HG02642 (cell line): ENCODE measurements at regions not wholly inside any gene's neighbourhood (a gene's known extent, or its start where the extent isn't known, plus 50 kb on each side); places are given as distances from the start of the nearest gene placed in this dataset.

ENCODE experiments used
- ATAC-seq: cut with Tn5 transposase; IDR thresholded peaks from one replicate; pipeline ENCODE4 v1.9.1; 2021; ENCODE audit warnings: mild to moderate bottlenecking; ENCODE audit not compliant: unreplicated experiment, poor library complexity

DNA sequence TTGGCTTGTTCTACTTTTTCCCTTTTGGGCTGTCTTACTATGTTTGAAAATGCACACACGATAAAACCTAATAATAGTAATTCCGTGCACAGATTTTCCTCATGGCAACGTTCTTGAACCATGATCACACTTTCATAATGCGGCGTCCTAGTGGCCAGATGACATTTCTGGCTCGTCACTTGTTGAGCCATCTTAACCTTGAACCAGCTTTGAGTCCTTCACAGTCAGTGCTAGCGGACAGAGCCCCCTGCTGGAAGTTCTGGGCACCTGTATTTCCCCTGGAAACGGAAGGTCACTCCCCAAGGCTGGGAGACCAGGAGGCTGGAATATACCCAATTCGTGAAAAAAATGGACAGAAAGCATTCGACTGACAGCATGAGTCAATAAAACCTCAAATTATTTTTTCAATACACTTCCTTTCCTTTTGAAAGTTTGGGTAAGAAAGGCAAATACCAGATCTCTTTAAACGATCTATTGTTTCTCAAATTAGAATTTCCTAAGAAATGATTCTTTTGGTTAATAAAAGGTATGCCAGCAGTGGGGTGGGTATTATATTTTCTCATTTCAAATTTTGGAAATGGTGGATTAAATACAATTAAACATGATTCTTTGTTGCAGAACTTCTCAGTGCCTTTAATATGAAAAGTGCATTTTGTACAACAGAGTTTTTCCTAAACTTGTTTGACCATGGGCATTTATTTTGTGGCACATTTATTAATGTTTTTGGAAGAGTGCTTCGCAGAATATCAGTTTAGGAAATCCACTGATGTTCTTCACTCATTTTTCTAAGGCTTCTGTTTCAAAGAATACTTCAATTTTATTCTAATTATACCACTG, 542.3 kb downstream of the QKI start:
- ATAC-seq, result peak; percentile 94

DNA sequence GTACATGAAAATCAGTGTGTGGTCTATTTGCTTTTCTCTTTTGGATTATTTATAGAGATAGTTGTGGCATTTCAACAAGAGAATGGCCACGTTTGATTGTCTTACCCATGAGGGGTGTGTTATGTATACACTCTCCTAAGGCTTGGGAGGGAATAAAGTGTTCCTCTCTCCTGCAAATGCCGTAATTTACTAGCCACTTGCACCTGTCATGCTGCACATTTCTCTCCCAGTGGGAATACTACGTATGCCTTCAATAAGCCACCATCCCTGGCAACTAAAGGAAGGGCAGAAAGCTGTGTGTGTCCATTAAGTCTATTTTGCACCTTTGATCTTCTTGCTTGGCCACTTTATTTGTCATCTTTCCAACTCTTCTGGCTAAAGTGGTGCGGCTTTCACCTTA, 541.2 kb downstream of the QKI start:
- ATAC-seq, result no peak

DNA sequence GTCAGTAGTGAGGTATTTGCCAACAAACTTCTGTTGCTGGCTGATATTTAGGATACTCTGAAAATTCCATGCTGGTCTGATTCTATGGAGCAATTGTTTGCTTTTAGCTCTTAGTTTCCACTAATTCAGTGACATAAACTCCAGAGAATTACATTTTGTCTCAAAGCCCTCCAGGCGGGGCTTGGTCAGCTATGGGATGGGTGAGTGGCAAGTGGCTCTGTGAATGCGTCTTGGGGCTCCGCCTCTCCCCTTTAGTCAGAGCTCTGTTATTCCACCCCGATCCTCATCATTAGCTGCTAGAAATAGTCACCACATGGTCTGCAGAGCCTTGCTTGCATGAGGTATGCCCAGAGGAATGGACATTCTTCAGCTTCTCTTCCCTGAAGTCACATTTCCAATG, 540.6 kb downstream of the QKI start:
- no peak for ATAC-seq

DNA sequence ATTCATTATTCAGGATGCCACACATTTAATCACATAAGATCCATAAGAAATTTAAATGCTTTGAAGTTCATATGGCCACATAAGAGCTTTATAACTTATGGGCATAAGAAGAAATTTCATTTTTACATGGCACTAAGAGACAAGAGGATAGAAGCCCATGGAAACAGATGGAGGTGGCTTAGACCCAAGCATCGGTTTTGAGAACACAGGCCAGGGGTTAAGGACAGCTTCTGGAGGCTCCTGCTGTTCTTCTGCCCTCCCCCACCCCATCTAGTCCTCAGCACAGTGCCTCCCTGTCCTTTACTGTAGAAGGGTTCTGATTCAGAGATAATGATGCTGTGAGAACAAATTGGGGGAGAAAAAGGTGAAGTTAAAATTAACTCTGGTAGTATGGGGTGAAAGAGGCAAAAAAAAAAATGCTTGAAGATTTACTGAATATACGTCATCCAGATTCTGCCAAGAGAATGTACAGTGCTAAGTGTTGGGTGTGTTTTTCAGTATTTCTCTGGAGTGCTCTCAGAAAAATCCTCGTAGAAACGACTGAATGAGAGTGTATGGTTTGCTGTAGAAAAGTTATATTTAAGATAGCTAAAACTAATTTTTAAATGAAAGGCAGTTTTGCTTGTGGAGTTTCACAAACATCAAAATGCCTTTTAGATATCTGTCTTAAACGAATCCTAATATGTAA, 539.7 kb downstream of the QKI start:
- ATAC-seq, result no peak

DNA sequence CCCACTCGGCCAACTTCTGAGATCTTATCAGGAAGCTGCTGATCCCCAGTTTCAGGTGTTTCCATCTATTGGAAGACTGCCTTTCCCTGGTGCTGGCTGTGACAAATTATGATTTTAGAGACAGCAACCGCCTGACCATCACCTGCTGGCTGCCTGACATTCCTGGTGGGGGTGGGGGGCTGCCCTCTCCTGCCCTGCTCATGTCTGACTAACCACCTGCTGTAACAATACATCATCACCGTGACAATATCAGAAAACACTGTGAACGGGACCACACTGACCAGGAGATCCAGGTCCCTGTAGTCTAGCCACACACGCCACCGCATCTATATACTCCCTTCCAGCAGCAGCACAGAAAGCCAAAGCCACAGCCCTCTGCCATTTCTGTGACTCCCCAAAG, 537.5 kb downstream of the QKI start:
- ATAC-seq, result no peak

DNA sequence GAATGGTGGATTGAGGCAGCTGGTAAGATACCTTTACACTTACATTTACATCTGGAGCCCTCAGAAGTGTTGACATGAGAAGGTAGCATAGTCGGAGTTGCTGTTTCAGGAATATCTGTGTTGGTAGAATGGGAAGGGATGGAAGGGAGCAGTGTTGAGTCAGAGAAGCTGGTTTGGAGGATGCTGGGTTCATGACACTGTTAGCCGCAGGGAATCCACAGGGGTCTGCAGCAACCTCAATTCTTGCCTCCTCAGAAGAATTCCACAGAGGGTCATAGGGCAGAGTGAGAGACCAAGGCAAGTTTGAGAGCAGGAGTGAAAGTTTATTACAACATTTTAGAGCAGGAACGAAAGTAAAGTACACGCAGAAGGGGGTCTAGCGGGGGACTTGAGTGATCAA, 536.8 kb downstream of the QKI start:
- ATAC-seq, result no peak

DNA sequence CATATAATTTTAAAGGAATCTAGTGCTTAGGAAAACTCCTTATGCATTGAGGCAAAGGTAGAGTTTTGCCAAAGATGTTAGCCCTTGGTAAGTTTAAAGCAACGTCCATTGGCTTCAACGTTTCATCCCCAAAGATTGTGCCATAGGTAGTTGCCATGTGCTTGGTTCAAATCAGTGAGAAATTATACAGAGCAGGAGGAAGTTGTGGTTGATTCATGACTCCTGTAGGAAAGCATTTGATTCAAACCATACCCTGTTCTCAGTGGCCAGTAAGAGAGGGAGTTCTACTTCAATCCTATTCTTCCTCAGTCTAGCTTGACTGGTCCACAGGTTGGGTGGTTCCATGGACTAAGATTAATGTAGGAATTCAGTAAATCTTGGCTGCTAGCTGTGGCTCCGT, 535.6 kb downstream of the QKI start:
- no peak for ATAC-seq

DNA sequence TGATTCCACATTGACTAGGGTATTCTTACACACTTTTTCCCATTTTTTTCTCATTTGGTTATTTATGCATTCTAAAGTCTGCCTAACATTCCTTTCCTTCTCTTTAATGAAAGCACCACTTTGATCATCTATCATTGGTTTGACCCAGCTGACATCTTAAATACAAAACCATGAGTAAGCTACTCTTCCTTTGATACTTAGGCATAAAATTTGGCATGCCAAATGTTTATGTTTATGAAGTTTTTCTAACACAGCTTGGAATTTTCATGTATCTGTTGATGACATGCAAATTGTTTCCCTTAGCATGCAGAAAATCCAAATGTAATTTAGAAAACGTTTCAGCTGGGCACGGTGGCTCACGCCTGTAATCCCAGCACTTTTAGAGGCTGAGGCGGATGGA, 534.9 kb downstream of the QKI start:
- ATAC-seq, result no peak

DNA sequence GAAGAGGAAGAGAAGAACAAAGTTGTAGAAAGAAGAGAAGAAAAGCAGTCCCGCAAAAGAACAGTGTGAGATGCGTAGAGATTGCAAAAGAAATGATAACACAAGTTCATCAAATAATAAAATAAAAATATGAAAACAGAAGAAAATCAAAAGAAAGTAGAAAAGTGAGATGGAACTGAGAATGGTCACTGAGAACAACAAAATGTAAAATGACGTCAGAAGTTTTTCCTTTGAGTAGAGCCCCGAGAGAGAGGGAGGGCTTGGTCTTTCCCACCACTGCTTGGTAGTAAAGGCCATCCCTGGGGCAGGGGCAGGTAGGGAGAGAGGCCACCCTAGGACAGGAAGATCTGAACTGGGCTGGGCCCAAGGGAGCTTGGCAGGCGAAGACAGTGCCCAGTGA, 533.7 kb downstream of the QKI start:
- no peak for ATAC-seq

DNA sequence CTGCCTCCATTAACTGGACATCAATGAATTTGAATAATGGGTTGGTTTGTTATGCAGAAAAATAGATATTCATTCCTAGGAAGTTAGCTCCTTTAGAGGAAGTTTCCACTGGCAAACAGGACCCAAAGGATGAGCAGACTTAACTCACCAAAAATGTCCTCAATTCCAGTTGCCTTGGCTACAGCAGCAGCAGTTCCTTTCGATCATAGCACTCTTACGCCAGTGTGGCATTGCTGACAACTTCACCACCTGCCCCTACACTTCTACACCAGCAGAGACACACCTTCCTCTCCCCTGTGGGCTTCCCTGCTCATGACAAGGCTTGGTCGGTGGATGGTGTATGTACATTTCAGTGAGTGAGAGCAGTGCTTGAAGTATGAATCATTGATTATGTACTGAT, 532.8 kb downstream of the QKI start:
- ATAC-seq, result no peak

DNA sequence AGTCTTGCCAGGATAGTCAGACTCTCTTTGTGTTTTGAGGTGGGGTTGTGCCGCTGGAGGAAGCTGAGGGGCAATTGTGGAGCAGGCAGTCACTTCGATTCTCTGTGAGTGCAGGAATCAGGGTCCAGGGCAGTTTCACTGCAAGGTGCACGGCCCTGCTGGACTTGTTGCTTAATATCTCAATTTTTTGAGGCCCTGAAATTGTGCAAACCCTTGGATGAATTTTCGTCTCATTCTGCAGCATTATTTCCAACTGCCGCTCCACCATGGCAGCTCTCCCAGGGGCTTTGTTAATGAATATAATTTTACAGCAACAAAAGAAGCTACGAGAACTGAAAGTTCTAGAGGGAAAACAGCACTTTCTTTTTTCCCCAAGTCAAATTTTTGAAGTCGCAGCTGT, 531.9 kb downstream of the QKI start:
- no peak for ATAC-seq

DNA sequence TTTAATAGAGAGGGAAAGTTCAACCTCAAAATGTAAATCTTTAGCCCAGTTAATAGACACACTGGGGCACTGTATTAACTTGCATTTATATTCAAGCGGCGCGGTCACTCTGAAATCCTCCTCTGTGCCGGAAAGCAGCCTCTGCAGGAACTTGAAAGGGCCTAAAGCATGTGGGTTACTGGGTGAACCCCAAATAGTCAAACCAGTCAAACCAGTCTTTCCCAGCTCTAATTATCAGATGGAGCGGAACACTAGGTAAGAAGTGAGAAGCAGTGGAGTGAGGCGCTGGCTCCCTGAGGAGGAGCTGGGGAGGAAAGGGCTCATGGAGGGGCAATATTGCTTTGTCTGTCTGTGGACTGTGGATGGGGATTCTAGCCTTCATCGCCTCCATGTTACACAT, 531.3 kb downstream of the QKI start:
- no peak for ATAC-seq

DNA sequence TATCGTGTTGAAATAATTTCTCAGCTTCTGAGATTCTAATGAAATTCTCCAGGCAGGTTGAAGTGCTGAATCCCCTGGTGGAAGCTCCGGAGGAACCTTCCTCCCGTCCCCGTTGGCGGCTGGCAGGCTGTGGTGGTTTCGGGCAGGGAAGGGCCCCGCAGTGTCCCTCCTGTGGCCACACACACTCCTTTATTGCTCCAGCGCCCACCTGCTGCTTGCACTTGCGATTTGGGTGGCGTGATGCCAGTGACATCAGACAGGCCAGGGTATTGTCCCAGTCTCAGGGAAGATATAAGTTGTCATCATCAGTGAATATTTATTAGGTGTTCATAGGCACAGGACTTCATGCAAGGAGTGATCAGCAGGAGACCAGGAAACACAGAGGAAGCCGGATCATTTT, 530.4 kb downstream of the QKI start:
- ATAC-seq, result no peak

DNA sequence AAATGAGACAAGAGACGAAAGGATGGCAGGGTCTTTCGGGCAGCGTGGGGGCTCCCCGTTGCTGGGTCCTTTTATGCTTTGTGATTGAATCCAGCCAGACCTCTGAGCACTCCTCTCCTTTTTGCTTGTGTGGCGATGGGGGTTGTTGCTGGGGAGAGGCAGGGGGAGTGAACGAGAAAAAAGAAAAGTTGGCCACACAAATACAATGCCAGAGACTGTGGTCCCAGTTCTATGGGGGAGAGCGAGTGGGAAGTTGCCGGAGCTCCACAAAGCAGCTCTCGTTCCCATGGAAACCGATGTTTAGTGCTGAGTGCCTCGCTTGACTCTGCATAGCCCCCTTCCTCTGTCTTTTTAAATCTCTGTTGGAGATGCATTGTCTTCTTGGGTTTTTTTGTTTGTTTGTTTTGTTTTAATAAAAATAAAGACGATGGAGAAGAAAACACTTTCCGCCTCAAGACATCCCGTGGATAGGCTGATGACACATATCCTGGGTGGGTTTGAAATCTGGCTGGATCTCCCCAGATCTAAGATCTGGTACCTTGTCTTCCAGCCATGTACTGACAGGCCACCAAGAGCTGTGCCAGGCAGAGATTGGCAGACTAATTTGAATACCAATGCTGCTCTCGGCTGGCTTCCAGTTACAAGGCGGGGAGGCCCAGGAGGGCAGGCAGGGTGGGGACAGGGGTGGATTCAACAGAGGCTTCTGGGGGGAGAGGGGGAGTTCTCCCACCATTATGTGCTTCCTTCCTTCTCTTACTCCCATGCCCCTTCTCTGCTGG, 529.3 kb downstream of the QKI start:
- ATAC-seq, result no peak

DNA sequence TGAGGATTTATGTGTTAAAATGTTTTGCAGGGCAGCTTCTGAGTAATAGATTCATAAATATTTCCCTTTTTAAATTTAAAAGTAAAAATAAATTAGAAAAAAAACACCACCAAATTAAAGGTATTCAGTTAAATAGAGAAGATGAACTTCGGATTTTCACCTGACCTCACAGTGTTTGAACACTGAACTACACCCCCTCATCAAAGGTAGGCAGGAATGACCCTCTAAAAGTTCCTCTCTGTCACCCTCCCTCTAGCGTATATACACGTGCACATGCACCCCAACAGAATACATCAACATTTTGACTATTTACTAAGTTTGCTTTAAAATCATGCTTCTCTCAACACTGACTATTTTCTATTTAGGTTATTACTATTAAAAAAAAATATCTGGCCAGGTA, 528.3 kb downstream of the QKI start:
- no peak for ATAC-seq

DNA sequence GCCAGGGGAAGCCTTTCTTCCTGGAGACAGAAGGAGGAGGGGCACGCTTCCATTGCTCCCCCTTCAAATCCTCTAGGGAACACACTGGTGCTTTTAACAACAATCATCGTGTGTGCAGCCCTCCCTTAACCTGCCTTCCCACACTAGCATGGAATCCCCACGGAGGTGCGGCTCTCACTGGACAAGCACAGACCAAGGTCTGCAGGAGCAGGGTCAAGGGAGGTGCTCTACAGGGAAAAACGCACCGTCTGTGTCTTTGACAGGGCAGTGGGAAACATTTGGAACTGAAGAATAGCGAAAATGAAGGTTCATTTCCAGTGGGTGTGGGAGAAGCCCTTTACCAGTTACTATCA, 527.1 kb downstream of the QKI start:
- ATAC-seq, result no peak

DNA sequence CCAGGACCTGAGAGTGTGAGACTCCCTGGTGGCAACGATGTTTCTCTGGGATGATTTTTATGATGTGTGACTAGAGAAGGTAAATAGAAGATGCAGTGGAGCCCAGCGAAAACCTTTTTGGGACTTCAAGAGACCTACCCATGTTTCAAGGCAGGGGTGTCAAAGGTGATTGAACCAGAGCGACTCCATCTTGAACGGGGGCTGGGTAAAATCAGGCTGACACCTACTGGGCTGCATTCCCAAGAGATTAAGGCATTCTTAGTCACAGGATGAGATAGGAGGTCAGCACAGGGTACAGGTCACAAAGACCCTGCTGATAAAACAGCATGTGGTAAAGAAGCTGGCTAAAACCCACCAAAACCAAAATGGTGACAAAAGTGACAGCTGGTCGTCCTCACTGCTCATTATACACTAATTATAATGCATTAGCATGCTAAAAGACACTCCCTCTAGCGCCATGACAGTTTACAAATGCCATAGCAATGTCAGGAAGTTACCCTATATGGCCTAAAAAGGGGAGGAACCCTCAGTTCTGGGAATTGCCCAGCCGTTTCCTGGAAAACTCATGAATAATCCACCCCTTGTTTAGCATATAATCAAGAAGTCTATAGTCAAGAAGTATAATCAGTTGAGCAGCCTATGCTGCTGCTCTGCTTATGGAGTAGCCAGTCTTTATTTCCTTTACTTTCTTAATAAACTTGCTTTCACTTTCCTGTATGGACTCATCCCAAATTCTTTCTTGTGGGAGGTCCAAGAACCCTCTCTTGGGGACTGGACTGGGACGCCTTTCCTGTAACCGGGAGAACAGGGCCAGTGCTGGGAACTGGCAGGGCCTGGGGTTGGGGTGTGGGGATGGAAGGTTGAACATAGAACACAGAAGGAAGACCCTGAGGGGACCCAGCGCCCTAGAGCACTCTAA, 526.4 kb downstream of the QKI start:
- ATAC-seq, result no peak

DNA sequence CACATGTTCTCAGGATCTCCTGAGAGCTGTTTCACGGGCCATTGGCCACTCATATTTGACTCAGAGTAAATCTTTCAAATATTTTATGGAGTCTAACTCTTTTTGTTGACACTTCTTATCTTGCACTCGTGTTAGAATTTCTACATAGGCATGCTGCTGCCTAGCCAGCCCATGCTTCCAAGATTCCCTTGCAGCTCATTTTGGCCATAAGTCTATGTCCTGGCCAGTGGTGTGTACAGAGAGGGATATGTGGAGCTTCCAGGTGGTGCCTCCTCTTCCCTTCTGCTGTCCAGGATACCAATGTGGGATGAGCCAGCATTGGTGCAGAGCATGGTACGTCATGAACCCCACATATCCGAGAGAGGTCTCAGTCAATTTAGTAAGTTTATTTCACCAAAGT, 522.6 kb downstream of the QKI start:
- no peak for ATAC-seq

DNA sequence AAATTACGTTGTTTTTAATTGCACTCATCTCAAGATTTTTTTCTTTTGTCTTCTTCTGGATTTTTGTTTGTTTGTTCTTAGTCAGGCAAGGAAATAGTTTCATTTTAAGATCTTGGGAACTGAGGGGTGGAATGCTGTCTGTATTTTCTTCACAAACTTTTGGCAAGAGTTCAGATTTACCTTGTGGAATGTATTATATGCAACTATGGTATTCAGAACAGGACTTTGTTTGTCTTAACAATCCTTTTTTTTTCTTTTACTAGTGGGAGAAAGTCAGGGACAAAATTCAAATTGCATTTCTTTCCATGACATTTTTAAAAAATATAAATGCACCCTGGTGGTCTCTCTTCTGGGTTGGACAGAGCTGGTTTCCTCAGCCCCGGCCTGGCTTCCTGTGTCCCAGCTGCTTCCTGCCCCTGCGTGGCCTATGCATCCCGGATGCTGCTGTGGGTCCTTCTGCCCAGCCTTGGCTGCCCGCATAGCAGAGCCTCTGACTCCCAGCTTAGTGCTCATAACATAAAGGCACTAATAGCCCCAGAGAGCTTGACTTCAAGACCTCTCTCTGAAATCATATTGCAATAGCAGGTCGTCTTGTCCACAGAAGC, 520.7 kb downstream of the QKI start:
- no peak for ATAC-seq

DNA sequence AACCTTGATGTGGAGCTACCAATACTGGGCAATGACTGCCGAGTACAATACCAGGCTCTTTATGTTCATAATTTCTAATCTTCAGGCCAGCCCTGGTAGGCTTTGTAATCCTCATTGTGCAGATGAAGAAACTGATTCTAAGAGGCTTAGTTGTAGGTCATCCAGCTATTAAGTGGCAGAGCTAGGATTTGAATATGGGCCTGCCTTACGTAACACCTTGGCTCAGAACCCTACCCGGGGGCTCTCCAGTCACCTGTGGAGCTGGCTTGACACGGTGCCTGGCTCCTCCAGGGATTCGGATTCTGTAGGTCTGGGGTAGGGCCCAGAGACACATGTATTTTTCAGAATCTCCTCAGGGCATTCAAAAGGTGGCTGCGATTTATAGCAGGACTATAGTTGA, 515.5 kb downstream of the QKI start:
- no peak for ATAC-seq
